ENCODE measurements at regions not wholly inside any gene's neighbourhood (a gene's known extent, or its start where the extent isn't known, plus 50 kb on each side); places are given as distances from the start of the nearest gene placed in this dataset.

- TF ChIP-seq, protein P1, sequence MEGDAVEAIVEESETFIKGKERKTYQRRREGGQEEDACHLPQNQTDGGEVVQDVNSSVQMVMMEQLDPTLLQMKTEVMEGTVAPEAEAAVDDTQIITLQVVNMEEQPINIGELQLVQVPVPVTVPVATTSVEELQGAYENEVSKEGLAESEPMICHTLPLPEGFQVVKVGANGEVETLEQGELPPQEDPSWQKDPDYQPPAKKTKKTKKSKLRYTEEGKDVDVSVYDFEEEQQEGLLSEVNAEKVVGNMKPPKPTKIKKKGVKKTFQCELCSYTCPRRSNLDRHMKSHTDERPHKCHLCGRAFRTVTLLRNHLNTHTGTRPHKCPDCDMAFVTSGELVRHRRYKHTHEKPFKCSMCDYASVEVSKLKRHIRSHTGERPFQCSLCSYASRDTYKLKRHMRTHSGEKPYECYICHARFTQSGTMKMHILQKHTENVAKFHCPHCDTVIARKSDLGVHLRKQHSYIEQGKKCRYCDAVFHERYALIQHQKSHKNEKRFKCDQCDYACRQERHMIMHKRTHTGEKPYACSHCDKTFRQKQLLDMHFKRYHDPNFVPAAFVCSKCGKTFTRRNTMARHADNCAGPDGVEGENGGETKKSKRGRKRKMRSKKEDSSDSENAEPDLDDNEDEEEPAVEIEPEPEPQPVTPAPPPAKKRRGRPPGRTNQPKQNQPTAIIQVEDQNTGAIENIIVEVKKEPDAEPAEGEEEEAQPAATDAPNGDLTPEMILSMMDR (IDR thresholded peaks at IDR 0.05; ENCODE audit: low read depth, low read length, missing input control) = no peak
- TF ChIP-seq RAD21 (IDR thresholded peaks at IDR 0.05) (no peak), REST (IDR thresholded peaks at IDR 0.05) (no peak)
Measured at GRCh38 chr6:91826128-91826527, 1239.3 kb upstream of the MAP3K7 start.

Data from liver (tissue), 3 donors.